ENCODE measurements at regions not wholly inside any gene's neighbourhood (a gene's known extent, or its start where the extent isn't known, plus 50 kb on each side); places are given as distances from the start of the nearest gene placed in this dataset.

GRCh38 chr11:80196932-80197554 is 756.2 kb upstream of the TENM4 start:
- Histone ChIP-seq H3K36me3 (no peaks in the 10 kb centered on the region), H3K4me3 (no peak overlapping the region), H3K4me1 (no peaks in the 10 kb centered on the region), H3K27me3 (no peaks in the 10 kb centered on the region), H3K27ac (no peak overlapping the region), H3K9me3 (no peaks in the 10 kb centered on the region)
- intact Hi-C loops (cut with DNase I; ENCODE audit: low total_unique reads) (no loop called here), in situ Hi-C loops (cut with MboI; ENCODE audit: low sequenced_read_pairs in 4 of 4) (no loop called here)
- DNase-seq, result no peak
- no peak for ATAC-seq
- TF ChIP-seq, protein P1, sequence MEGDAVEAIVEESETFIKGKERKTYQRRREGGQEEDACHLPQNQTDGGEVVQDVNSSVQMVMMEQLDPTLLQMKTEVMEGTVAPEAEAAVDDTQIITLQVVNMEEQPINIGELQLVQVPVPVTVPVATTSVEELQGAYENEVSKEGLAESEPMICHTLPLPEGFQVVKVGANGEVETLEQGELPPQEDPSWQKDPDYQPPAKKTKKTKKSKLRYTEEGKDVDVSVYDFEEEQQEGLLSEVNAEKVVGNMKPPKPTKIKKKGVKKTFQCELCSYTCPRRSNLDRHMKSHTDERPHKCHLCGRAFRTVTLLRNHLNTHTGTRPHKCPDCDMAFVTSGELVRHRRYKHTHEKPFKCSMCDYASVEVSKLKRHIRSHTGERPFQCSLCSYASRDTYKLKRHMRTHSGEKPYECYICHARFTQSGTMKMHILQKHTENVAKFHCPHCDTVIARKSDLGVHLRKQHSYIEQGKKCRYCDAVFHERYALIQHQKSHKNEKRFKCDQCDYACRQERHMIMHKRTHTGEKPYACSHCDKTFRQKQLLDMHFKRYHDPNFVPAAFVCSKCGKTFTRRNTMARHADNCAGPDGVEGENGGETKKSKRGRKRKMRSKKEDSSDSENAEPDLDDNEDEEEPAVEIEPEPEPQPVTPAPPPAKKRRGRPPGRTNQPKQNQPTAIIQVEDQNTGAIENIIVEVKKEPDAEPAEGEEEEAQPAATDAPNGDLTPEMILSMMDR (IDR thresholded peaks at IDR 0.05 in 4 of 5, conservative IDR thresholded peaks at IDR 0.05 in 1 of 5), result no peak
- no peak for TF ChIP-seq POLR2A (IDR thresholded peaks at IDR 0.05)

GRCh38 chr11:80196041-80196440 is 755.2 kb upstream of the TENM4 start:
- no peak for DNase-seq
- ATAC-seq, result no peak
- H3K27me3 ChIP-seq, result no peaks in the 10 kb centered on the region
- no peaks in the 10 kb centered on the region for H3K4me1 ChIP-seq
- H3K27ac ChIP-seq, result no peak overlapping the region
- no peak overlapping the region for H3K4me3 ChIP-seq
- H3K36me3 ChIP-seq, result no peaks in the 10 kb centered on the region
- intact Hi-C loops (cut with DNase I; ENCODE audit: low total_unique reads), result no loop called here
- TF ChIP-seq POLR2A (IDR thresholded peaks at IDR 0.05), result no peak
- TF ChIP-seq, protein P1 (IDR thresholded peaks at IDR 0.05 in 4 of 5, conservative IDR thresholded peaks at IDR 0.05 in 1 of 5), result no peak
- H3K9me3 ChIP-seq, result no peaks in the 10 kb centered on the region
- in situ Hi-C loops (cut with MboI; ENCODE audit: low sequenced_read_pairs in 4 of 4), result no loop called here

GRCh38 chr11:80194625-80195024 is 753.8 kb upstream of the TENM4 start:
- Histone ChIP-seq H3K27ac (no peak overlapping the region), H3K9me3 (no peaks in the 10 kb centered on the region), H3K36me3 (no peaks in the 10 kb centered on the region), H3K4me1 (no peaks in the 10 kb centered on the region), H3K27me3 (no peaks in the 10 kb centered on the region), H3K4me3 (no peak overlapping the region)
- ATAC-seq (no peak), DNase-seq (no peak)
- TF ChIP-seq, protein P1 (IDR thresholded peaks at IDR 0.05 in 4 of 5, conservative IDR thresholded peaks at IDR 0.05 in 1 of 5), result no peak
- no peak for TF ChIP-seq POLR2A (IDR thresholded peaks at IDR 0.05)
- intact Hi-C loops (cut with DNase I; ENCODE audit: low total_unique reads), result no loop called here
- in situ Hi-C loops (cut with MboI; ENCODE audit: low sequenced_read_pairs in 4 of 4), result no loop called here

DNA sequence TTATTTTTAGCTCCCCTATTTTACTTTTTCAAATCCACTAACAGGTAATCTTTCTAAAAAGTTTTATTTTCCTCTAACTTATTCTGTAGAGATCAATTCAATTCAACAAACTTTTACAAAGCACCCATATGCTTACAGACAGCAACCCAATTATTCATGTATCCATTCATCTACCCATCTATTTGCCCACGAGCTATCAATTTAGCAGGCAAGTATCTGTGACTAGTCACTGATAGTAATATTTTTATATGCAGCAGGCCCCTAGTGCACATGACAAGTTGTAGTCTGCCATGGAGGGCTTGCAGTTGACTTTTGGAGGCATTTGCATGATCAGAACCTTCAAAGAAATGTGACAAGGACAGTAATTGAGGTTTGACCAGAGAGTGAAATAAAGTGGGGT is 753.2 kb upstream of the TENM4 start:
- Histone ChIP-seq H3K9me3 (no peaks in the 10 kb centered on the region), H3K4me3 (no peak overlapping the region), H3K27me3 (no peaks in the 10 kb centered on the region), H3K27ac (no peak overlapping the region), H3K4me1 (no peaks in the 10 kb centered on the region), H3K36me3 (no peaks in the 10 kb centered on the region)
- TF ChIP-seq POLR2A (IDR thresholded peaks at IDR 0.05), result no peak
- TF ChIP-seq, protein P1 (IDR thresholded peaks at IDR 0.05 in 4 of 5, conservative IDR thresholded peaks at IDR 0.05 in 1 of 5), result no peak
- in situ Hi-C loops (cut with MboI; ENCODE audit: low sequenced_read_pairs in 4 of 4) (no loop called here), intact Hi-C loops (cut with DNase I; ENCODE audit: low total_unique reads) (no loop called here)
- ATAC-seq (no peak), DNase-seq (no peak)

- H3K27ac ChIP-seq, result no peak overlapping the region
- H3K27me3 ChIP-seq, result no peaks in the 10 kb centered on the region
- H3K36me3 ChIP-seq, result no peaks in the 10 kb centered on the region
- no peak for ATAC-seq
- no peak for TF ChIP-seq POLR2A (IDR thresholded peaks at IDR 0.05)
- H3K9me3 ChIP-seq, result no peaks in the 10 kb centered on the region
- DNase-seq, result no peak
- H3K4me3 ChIP-seq, result no peak overlapping the region
- in situ Hi-C loops (cut with MboI; ENCODE audit: low sequenced_read_pairs in 4 of 4) (no loop called here), intact Hi-C loops (cut with DNase I; ENCODE audit: low total_unique reads) (no loop called here)
- no peaks in the 10 kb centered on the region for H3K4me1 ChIP-seq
Observed at GRCh38 chr11:80188076-80188627, 747.3 kb upstream of the TENM4 start.

Data from gastrocnemius medialis (tissue), 4 donors.